Endodermal cell (in vitro differentiated cells): ENCODE measurements at regions not wholly inside any gene's neighbourhood (a gene's known extent, or its start where the extent isn't known, plus 50 kb on each side); places are given as distances from the start of the nearest gene placed in this dataset.
A peak's percentile ranks its signal among the peaks of the same experiment; 100 is the strongest.

Experiments
- DNase-seq: peaks from one replicate; pipeline ENCODE4 v3.0.0-alpha.2; 2017
- H3K27ac ChIP-seq: 2 replicates; pipeline ENCODE4 v1.5.1; 2013; ENCODE audit warnings: mild to moderate bottlenecking, low read depth, low read length, moderate library complexity
- H3K27me3 ChIP-seq: 2 replicates; pipeline ENCODE4 v1.6.1; 2013; ENCODE audit warnings: mild to moderate bottlenecking, low read length, moderate library complexity; ENCODE audit not compliant: insufficient read depth, control insufficient read depth, poor library complexity, severe bottlenecking
- H3K36me3 ChIP-seq: 2 replicates; pipeline ENCODE4 v1.7.0; 2013; ENCODE audit warnings: mild to moderate bottlenecking, low read length, moderate library complexity; ENCODE audit not compliant: control insufficient read depth, insufficient read depth
- H3K4me1 ChIP-seq: one replicate; pipeline ENCODE4 v1.7.0; 2013; ENCODE audit warnings: low read length; ENCODE audit not compliant: control insufficient read depth, insufficient read depth
- H3K4me3 ChIP-seq: 2 replicates; pipeline ENCODE4 v1.5.1; 2013; ENCODE audit warnings: mild to moderate bottlenecking, low read length, moderate library complexity
- H3K9ac ChIP-seq: 2 replicates; pipeline ENCODE4 v1.6.1; 2013; ENCODE audit warnings: mild to moderate bottlenecking, low read length, moderate library complexity; ENCODE audit not compliant: poor library complexity, severe bottlenecking; ENCODE audit errors: extremely low read depth
- H3K9me3 ChIP-seq: 2 replicates; pipeline ENCODE4 v1.6.1; 2013; ENCODE audit warnings: mild to moderate bottlenecking, low read length, moderate library complexity; ENCODE audit not compliant: control insufficient read depth
- H3K27ac Mint-ChIP-seq: 2 replicates; pipeline ENCODE4 v1.8.0; 2020; ENCODE audit warnings: mixed read lengths
- H3K27me3 Mint-ChIP-seq: 2 replicates; pipeline ENCODE4 v1.8.0; 2021; ENCODE audit warnings: mild to moderate bottlenecking, mixed read lengths; ENCODE audit not compliant: insufficient read depth
- H3K36me3 Mint-ChIP-seq: 2 replicates; pipeline ENCODE4 v1.8.0; 2020; ENCODE audit warnings: low read depth, mixed read lengths
- H3K4me1 Mint-ChIP-seq: 2 replicates; pipeline ENCODE4 v1.8.0; 2020; ENCODE audit warnings: mixed read lengths
- H3K4me3 Mint-ChIP-seq: 2 replicates; pipeline ENCODE4 v1.8.0; 2020; ENCODE audit warnings: mild to moderate bottlenecking, moderate library complexity, mixed read lengths
- H3K9me3 Mint-ChIP-seq: 2 replicates; pipeline ENCODE4 v1.8.0; 2020; ENCODE audit warnings: mild to moderate bottlenecking, mixed read lengths
- CTCF ChIP-seq: fragments of 200-600 bp; sonication (generic); conservative IDR thresholded peaks from 2 replicates; pipeline ENCODE4 v1.5.0; 2021; ENCODE audit warnings: antibody characterized with exemption, mild to moderate bottlenecking
- WGBS, 2 experiments: methylation state at CpG; one replicate each; pipeline versions ENCODE4 v1.1.5 to v1.1.7; 2013; ENCODE audit warnings: missing lambda C conversion rate in 2 of 2, mixed read lengths in 1 of 2; ENCODE audit not compliant: insufficient coverage in 1 of 2, insufficient read length in 1 of 2; 5-methylcytosine and 5-hydroxymethylcytosine counted together

GRCh38 chr1:4600615-4601460 lies 53.6 kb upstream of the AJAP1 start:
- H3K4me3 ChIP-seq, result no peak overlapping the region
- Mint-ChIP-seq H3K27me3 (peaks cover 7% of the 10 kb centered on the region), H3K36me3 (no peaks in the 10 kb centered on the region), H3K9me3 (no peaks in the 10 kb centered on the region), H3K27ac (no peak overlapping the region), H3K4me1 (peaks cover 11% of the 10 kb centered on the region), H3K4me3 (no peak overlapping the region)
- H3K36me3 ChIP-seq, result no peaks in the 10 kb centered on the region
- no peak overlapping the region for H3K27ac ChIP-seq
- H3K9ac ChIP-seq, result no peak overlapping the region
- H3K4me1 ChIP-seq, result peaks cover 4% of the 10 kb centered on the region
- DNase-seq, result peak; percentile 24
- no peak for TF ChIP-seq CTCF
- no peaks in the 10 kb centered on the region for H3K27me3 ChIP-seq
- no peaks in the 10 kb centered on the region for H3K9me3 ChIP-seq
- WGBS, 2 experiments, result 92 to 100% methylated on average over 1 to 18 of the region's 18 CpGs

- Mint-ChIP-seq H3K36me3 (no peaks in the 10 kb centered on the region), H3K9me3 (no peaks in the 10 kb centered on the region), H3K27me3 (peaks cover 14% of the 10 kb centered on the region), H3K27ac (no peak overlapping the region), H3K4me1 (peaks cover 11% of the 10 kb centered on the region), H3K4me3 (no peak overlapping the region)
- H3K27ac ChIP-seq, result no peak overlapping the region
- H3K27me3 ChIP-seq, result no peaks in the 10 kb centered on the region
- no peak overlapping the region for H3K4me3 ChIP-seq
- H3K9ac ChIP-seq, result no peak overlapping the region
- WGBS, 2 experiments, result 91 to 94% methylated on average over 4 of the region's 4 CpGs
- no peaks in the 10 kb centered on the region for H3K9me3 ChIP-seq
- H3K4me1 ChIP-seq, result peaks cover 4% of the 10 kb centered on the region
- H3K36me3 ChIP-seq, result no peaks in the 10 kb centered on the region
- peak; percentile 37 for DNase-seq
- TF ChIP-seq CTCF, result no peak
Observed at GRCh38 chr1:4601941-4602340, 52.5 kb upstream of the AJAP1 start.

- H3K36me3 Mint-ChIP-seq, result no peaks in the 10 kb centered on the region
- 82 to 84% methylated on average over 15 to 17 of the region's 17 CpGs for WGBS, 2 experiments
- H3K27me3 ChIP-seq, result no peaks in the 10 kb centered on the region
- peaks cover 14% of the 10 kb centered on the region for H3K27me3 Mint-ChIP-seq
- peaks cover 4% of the 10 kb centered on the region for H3K4me1 ChIP-seq
- H3K9ac ChIP-seq, result no peak overlapping the region
- no peaks in the 10 kb centered on the region for H3K36me3 ChIP-seq
- H3K4me3 Mint-ChIP-seq, result no peak overlapping the region
- no peaks in the 10 kb centered on the region for H3K9me3 ChIP-seq
- TF ChIP-seq CTCF, result no peak
- H3K27ac Mint-ChIP-seq, result no peak overlapping the region
- peak; percentile 48 for DNase-seq
- no peak overlapping the region for H3K4me3 ChIP-seq
- H3K4me1 Mint-ChIP-seq, result peaks cover 11% of the 10 kb centered on the region
- H3K9me3 Mint-ChIP-seq, result no peaks in the 10 kb centered on the region
- no peak overlapping the region for H3K27ac ChIP-seq
Observed at GRCh38 chr1:4602462-4603294, 51.7 kb upstream of the AJAP1 start.
